Left ventricle myocardium inferior (tissue), 1 donor: ENCODE measurements at regions not wholly inside any gene's neighbourhood (a gene's known extent, or its start where the extent isn't known, plus 50 kb on each side); places are given as distances from the start of the nearest gene placed in this dataset.

Source experiments
- DNase-seq: peaks from one replicate; pipeline ENCODE4 v3.0.0-alpha.2; 2020
- H3K27ac ChIP-seq: fragments of 200-600 bp; replicated peaks from 2 replicates; pipeline ENCODE4 v1.8.0; 2021
- H3K27me3 ChIP-seq: fragments of 200-600 bp; 2 replicates; pipeline ENCODE4 v1.8.0; 2021; ENCODE audit warnings: low read depth
- H3K36me3 ChIP-seq: fragments of 200-600 bp; 2 replicates; pipeline ENCODE4 v1.8.0; 2021
- H3K4me1 ChIP-seq: fragments of 200-600 bp; 2 replicates; pipeline ENCODE4 v1.8.0; 2021
- H3K4me3 ChIP-seq: fragments of 200-600 bp; 2 replicates; pipeline ENCODE4 v1.8.0; 2021; ENCODE audit warnings: mild to moderate bottlenecking, moderate library complexity
- H3K9me3 ChIP-seq: fragments of 200-600 bp; replicated peaks from 2 replicates; pipeline ENCODE4 v1.8.0; 2021
- intact Hi-C: fragments of 100-400 bp; cut with micrococcal nuclease; formaldehyde crosslinking; loops from one replicate; pipeline ENCODE4 v1.11.0; 2022
- TF ChIP-seq, protein P1 (sequence below): fragments of 200-600 bp; IDR thresholded peaks from 2 replicates; pipeline ENCODE4 v1.8.0; 2021; ENCODE audit warnings: antibody characterized with exemption, mild to moderate bottlenecking, borderline replicate concordance
- donor health status: DM: no; HTN: yes; CAD: no; lungs with severe emphysema.

DNA sequence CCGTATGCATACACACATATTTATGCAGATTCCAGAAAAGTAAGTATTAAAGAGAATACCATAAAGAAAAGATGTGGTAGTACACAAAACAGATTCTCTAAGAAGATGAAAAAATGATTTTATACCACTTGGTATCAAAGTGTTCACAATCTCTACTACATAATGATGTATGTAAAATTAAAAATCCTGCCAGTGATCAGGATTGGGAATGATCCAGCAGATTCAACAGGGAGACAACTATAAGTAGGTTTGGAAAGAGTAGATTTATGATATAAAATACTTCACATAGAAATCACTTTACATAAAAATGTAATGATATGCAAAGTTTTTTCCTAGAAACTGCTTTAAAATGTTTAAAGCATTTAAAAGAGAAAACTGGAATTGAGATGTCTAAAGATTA is 447.0 kb downstream of the CNTNAP4 start:
- intact Hi-C loops: no loop called here
- Histone ChIP-seq H3K4me1 (no peaks in the 10 kb centered on the region), H3K4me3 (no peak overlapping the region), H3K9me3 (no peaks in the 10 kb centered on the region), H3K27ac (no peak overlapping the region), H3K36me3 (no peaks in the 10 kb centered on the region), H3K27me3 (no peaks in the 10 kb centered on the region)
- TF ChIP-seq, protein P1, sequence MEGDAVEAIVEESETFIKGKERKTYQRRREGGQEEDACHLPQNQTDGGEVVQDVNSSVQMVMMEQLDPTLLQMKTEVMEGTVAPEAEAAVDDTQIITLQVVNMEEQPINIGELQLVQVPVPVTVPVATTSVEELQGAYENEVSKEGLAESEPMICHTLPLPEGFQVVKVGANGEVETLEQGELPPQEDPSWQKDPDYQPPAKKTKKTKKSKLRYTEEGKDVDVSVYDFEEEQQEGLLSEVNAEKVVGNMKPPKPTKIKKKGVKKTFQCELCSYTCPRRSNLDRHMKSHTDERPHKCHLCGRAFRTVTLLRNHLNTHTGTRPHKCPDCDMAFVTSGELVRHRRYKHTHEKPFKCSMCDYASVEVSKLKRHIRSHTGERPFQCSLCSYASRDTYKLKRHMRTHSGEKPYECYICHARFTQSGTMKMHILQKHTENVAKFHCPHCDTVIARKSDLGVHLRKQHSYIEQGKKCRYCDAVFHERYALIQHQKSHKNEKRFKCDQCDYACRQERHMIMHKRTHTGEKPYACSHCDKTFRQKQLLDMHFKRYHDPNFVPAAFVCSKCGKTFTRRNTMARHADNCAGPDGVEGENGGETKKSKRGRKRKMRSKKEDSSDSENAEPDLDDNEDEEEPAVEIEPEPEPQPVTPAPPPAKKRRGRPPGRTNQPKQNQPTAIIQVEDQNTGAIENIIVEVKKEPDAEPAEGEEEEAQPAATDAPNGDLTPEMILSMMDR: no peak
- no peak for DNase-seq

DNA sequence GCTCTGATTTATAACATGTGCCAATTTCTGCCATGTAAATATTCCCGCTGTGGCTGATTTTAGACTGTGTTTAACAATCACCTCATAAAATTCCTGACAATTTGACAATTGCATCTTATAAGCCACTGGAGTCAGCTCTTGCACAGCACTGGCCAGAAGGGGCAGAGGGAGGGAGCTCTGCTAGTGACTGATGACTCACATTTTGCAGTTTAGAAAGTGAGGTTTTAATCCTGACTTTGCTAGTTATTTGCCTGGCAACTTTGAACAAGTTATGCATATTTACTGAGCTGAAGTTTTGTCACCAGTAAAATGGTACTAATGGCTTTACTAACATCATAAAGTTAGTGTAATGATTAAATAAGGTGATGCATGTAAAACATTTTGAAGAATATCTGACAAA is 452.3 kb downstream of the CNTNAP4 start:
- TF ChIP-seq, protein P1: no peak
- no peaks in the 10 kb centered on the region for H3K36me3 ChIP-seq
- no peaks in the 10 kb centered on the region for H3K4me1 ChIP-seq

DNA sequence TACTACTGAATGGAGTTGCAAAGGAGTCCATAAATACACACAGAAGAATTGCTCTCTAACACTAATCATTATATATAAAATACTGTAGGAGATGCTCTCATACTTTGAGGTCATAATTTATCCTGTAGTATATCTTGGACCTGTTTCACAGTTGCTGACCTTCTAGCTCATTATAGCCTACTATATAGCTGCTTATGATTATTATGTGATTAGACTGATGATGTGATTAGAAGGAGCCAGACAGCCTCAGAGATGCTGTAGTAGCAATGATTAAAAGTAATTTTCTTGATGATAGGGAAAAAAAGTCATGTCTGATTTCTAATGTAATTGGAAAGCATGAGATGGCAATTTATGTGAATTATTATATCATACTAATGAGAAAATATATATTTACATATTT is 455.7 kb downstream of the CNTNAP4 start:
- no peaks in the 10 kb centered on the region for H3K4me1 ChIP-seq
- intact Hi-C loops: no loop called here

More for the DNA sequence above, 452.3 kb downstream of the CNTNAP4 start:
- Histone ChIP-seq H3K27ac (no peak overlapping the region), H3K4me3 (no peak overlapping the region), H3K9me3 (no peaks in the 10 kb centered on the region), H3K27me3 (no peaks in the 10 kb centered on the region)
- no peak for DNase-seq
- intact Hi-C loops: no loop called here

DNA sequence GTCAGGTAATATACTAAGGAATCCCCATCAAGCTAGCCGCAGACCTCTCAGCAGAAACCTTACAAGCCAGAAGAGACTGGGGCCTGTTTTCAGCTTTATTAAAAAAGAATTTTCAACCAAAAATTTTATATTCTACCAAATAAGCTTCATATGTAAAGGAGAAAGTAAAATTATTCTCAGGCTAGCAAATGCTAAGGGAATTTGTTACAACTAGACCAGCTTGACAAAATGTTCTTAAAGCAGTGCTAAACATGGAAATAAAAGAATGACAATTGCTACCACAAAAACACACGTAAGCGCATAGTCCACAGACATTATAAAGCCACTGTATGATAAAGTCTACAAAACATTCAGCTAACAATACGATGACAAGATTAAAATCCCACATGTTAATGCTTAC is 449.4 kb upstream of the MON1B start:
- Histone ChIP-seq H3K27me3 (no peaks in the 10 kb centered on the region), H3K4me3 (no peak overlapping the region), H3K27ac (no peak overlapping the region), H3K4me1 (no peaks in the 10 kb centered on the region), H3K36me3 (no peaks in the 10 kb centered on the region), H3K9me3 (peaks cover 48% of the 10 kb centered on the region)
- TF ChIP-seq, protein P1: no peak
- no peak for DNase-seq
- intact Hi-C loops: no loop called here

More for the DNA sequence above, 455.7 kb downstream of the CNTNAP4 start:
- DNase-seq: no peak
- TF ChIP-seq, protein P1: no peak
- no peaks in the 10 kb centered on the region for H3K36me3 ChIP-seq
- H3K27me3 ChIP-seq: no peaks in the 10 kb centered on the region
- no peak overlapping the region for H3K4me3 ChIP-seq
- H3K9me3 ChIP-seq: no peaks in the 10 kb centered on the region
- no peak overlapping the region for H3K27ac ChIP-seq

DNA sequence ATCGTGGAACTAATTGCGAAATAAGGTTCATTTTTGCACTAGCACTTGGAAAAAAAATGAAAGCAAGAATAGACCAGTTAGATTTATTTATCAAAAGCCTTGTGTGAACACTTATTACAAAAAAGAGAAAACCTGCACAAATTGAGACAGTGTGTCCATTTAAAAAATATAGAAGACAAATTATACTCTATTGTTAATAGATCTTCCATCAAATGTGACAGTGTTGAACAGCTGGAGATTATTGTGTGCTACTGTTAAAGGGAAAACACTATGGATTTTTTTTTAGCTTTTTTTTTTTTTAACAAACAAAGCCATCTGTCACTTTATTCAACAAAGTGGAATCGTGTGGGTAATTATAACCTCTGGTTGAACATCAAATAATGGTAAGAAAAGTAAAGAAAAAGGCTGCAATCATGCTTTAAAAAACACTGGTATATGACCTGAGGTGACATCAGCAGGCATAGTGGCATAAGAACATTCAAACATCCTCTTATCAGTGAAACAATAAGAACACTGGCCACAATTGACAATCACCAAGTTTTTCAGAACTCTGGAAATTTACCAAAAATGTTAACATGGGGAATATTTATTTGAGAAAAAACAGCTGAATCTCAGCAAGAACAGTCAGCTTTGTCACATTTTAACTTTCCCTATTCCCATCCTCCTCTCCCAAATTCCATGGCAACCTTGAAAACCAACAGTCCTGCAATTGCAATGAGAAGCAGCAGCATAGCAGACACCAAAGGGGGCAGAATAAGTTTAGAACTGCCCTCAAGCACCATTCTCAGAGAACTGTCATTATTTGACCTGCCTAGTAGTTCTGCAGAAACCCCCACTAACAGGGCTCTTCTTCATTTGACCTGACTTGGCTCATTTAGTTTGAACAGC is 442.3 kb upstream of the MON1B start:
- DNase-seq: no peak

More for the DNA sequence above, 442.3 kb upstream of the MON1B start:
- Histone ChIP-seq H3K4me1 (no peaks in the 10 kb centered on the region), H3K27ac (no peak overlapping the region), H3K27me3 (no peaks in the 10 kb centered on the region), H3K36me3 (no peaks in the 10 kb centered on the region), H3K4me3 (no peak overlapping the region), H3K9me3 (no peaks in the 10 kb centered on the region)
- intact Hi-C loops: no loop called here
- TF ChIP-seq, protein P1: no peak
